Peyer's patch (tissue), 4 donors: ENCODE measurements at regions not wholly inside any gene's neighbourhood (a gene's known extent, or its start where the extent isn't known, plus 50 kb on each side); places are given as distances from the start of the nearest gene placed in this dataset.

ENCODE experiments used
- CTCF ChIP-seq, 6 experiments: fragments of 450-650 bp in 4 of 6; fragments of 200-600 bp in 2 of 6; sonication (generic) in 1 of 6; IDR thresholded peaks; one replicate each; pipeline ENCODE4 v1.5.1; 2017 to 2019; ENCODE audit warnings: antibody characterized with exemption in 6 of 6, mild to moderate bottlenecking in 3 of 6, moderate library complexity in 1 of 6
- POLR2A ChIP-seq, 2 donors: fragments of 450-650 bp; IDR thresholded peaks; one replicate each; pipeline ENCODE4 v1.5.1; 2017; ENCODE audit warnings: antibody characterized with exemption in 2 of 2, mild to moderate bottlenecking in 2 of 2, moderate library complexity in 2 of 2

- no peak for TF ChIP-seq CTCF (IDR thresholded peaks at IDR 0.05)
- TF ChIP-seq POLR2A (IDR thresholded peaks at IDR 0.05): no peak
Measured at GRCh38 chr12:84161296-84161695, 751.3 kb downstream of the SLC6A15 start.
